Mammary epithelial cell (primary cell): ENCODE measurements at regions not wholly inside any gene's neighbourhood (a gene's known extent, or its start where the extent isn't known, plus 50 kb on each side); places are given as distances from the start of the nearest gene placed in this dataset.

Source experiments
- EZH2 ChIP-seq: IDR thresholded peaks from 2 replicates; pipeline ENCODE4 v1.6.1; 2012; ENCODE audit warnings: low read length, inconsistent platforms, borderline replicate concordance
- TF ChIP-seq, protein P1 (sequence below), 2 donors: IDR thresholded peaks in 1 of 2; conservative IDR thresholded peaks in 1 of 2; 2 replicates each; pipeline ENCODE4 v1.5.1; 2011 to 2012; ENCODE audit warnings: inconsistent platforms in 2 of 2, low read length in 2 of 2, mild to moderate bottlenecking in 2 of 2, control low read depth in 1 of 2, low read depth in 1 of 2; ENCODE audit not compliant: insufficient read depth in 1 of 2; ENCODE audit errors: extremely low read depth in 1 of 2

DNA sequence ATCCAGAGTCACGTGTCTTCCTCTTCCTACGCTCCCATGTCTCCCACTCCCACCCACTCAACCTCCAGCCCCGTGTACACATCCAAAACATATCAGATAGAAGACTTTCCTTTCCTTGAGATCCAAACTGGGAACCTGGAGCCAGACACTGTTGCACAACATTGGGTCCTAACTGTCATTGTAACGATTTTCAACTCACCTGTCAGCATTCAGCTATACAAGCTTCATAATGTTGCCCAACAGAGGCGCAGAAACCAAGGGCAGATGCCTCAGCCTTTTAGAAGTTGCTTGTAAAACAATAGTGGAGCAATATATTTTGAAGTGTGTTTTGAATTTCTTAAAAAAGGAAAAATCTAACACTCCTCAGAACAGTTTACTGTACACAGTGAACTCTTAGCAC is 84.9 kb upstream of the GLIS3 start:
- TF ChIP-seq, protein P1, sequence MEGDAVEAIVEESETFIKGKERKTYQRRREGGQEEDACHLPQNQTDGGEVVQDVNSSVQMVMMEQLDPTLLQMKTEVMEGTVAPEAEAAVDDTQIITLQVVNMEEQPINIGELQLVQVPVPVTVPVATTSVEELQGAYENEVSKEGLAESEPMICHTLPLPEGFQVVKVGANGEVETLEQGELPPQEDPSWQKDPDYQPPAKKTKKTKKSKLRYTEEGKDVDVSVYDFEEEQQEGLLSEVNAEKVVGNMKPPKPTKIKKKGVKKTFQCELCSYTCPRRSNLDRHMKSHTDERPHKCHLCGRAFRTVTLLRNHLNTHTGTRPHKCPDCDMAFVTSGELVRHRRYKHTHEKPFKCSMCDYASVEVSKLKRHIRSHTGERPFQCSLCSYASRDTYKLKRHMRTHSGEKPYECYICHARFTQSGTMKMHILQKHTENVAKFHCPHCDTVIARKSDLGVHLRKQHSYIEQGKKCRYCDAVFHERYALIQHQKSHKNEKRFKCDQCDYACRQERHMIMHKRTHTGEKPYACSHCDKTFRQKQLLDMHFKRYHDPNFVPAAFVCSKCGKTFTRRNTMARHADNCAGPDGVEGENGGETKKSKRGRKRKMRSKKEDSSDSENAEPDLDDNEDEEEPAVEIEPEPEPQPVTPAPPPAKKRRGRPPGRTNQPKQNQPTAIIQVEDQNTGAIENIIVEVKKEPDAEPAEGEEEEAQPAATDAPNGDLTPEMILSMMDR (conservative IDR thresholded peaks at IDR 0.05 in 1 of 2, IDR thresholded peaks at IDR 0.05 in 1 of 2; ENCODE audit: extremely low read depth in 1 of 2, insufficient read depth in 1 of 2, low read depth in 1 of 2, low read length in 2 of 2) = no peak
- TF ChIP-seq EZH2 = no peak
